ENCODE measurements at regions not wholly inside any gene's neighbourhood (a gene's known extent, or its start where the extent isn't known, plus 50 kb on each side); places are given as distances from the start of the nearest gene placed in this dataset.

DNA sequence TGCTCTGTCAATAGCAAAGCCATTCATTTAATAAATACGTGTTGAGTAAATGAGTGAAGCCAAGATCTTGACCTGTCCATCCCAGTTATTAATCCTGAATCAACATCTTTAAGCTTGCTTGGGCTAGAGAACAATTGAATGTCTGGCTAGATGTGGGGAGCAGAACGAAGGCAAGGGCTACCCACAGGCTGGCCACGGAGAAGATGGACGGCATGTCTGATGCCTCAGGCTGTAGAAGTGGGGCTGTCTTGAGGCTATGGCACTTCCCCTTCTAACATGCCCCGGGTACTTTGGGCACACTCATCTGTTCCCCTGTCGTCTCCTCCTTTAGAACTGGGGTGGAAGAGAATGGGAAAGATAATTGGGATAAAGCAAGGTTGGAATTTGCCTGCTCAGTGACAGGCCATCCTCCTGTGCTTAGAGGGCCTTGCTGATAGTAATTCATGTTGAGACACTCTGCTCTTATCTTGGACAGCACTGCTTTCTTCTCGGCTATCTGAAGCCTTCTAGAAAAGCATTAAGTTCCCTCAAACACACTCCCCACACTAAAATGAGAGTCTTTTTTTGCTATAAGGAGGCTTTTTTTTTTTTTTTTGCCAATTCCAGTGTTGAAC lies 225.7 kb downstream of the MREG start (continued):
- TF ChIP-seq, protein P1, sequence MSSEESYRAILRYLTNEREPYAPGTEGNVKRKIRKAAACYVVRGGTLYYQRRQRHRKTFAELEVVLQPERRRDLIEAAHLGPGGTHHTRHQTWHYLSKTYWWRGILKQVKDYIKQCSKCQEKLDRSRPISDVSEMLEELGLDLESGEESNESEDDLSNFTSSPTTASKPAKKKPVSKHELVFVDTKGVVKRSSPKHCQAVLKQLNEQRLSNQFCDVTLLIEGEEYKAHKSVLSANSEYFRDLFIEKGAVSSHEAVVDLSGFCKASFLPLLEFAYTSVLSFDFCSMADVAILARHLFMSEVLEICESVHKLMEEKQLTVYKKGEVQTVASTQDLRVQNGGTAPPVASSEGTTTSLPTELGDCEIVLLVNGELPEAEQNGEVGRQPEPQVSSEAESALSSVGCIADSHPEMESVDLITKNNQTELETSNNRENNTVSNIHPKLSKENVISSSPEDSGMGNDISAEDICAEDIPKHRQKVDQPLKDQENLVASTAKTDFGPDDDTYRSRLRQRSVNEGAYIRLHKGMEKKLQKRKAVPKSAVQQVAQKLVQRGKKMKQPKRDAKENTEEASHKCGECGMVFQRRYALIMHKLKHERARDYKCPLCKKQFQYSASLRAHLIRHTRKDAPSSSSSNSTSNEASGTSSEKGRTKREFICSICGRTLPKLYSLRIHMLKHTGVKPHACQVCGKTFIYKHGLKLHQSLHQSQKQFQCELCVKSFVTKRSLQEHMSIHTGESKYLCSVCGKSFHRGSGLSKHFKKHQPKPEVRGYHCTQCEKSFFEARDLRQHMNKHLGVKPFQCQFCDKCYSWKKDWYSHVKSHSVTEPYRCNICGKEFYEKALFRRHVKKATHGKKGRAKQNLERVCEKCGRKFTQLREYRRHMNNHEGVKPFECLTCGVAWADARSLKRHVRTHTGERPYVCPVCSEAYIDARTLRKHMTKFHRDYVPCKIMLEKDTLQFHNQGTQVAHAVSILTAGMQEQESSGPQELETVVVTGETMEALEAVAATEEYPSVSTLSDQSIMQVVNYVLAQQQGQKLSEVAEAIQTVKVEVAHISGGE (CRISPR knock-in tag; IDR thresholded peaks at IDR 0.05): 0 out of 6 replicates have a peak, but pooled peaks of 1 of the 3 experiments have one; percentile 36
- TF ChIP-seq ZNF384 (IDR thresholded peaks at IDR 0.05; ENCODE audit: low read depth, low read length): peak; percentile 47; the same call in 1 of the 2 replicates
- TF ChIP-seq, protein P2, sequence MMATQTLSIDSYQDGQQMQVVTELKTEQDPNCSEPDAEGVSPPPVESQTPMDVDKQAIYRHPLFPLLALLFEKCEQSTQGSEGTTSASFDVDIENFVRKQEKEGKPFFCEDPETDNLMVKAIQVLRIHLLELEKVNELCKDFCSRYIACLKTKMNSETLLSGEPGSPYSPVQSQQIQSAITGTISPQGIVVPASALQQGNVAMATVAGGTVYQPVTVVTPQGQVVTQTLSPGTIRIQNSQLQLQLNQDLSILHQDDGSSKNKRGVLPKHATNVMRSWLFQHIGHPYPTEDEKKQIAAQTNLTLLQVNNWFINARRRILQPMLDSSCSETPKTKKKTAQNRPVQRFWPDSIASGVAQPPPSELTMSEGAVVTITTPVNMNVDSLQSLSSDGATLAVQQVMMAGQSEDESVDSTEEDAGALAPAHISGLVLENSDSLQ (IDR thresholded peaks at IDR 0.05): peak; percentile 67
- peak; percentile 70 for TF ChIP-seq EP300 (IDR thresholded peaks at IDR 0.05; ENCODE audit: low read length)
- TF ChIP-seq NCOA2 (IDR thresholded peaks at IDR 0.05; ENCODE audit: partially characterized antibody in 2 of 2): no peak
- no peak for TF ChIP-seq GTF2F1 (IDR thresholded peaks at IDR 0.05; ENCODE audit: low read depth, low read length)
- TF ChIP-seq NCOR1 (IDR thresholded peaks at IDR 0.05): peak; percentile 55; the same call in 1 of the 2 replicates
- no peak for TF ChIP-seq LCOR (CRISPR knock-in tag; IDR thresholded peaks at IDR 0.05)
- TF ChIP-seq SAFB (IDR thresholded peaks at IDR 0.05; ENCODE audit: borderline replicate concordance, low read depth, low read length): no peak
- TF ChIP-seq CBFA2T3 (IDR thresholded peaks at IDR 0.05): peak; percentile 86
- no peak for TF ChIP-seq ZFP30 (CRISPR knock-in tag; IDR thresholded peaks at IDR 0.05; ENCODE audit: borderline replicate concordance)
- 0 out of 2 replicates have a peak, but pooled peaks have one; percentile 11 for TF ChIP-seq CC2D1A (IDR thresholded peaks at IDR 0.05)
- TF ChIP-seq, protein P3, sequence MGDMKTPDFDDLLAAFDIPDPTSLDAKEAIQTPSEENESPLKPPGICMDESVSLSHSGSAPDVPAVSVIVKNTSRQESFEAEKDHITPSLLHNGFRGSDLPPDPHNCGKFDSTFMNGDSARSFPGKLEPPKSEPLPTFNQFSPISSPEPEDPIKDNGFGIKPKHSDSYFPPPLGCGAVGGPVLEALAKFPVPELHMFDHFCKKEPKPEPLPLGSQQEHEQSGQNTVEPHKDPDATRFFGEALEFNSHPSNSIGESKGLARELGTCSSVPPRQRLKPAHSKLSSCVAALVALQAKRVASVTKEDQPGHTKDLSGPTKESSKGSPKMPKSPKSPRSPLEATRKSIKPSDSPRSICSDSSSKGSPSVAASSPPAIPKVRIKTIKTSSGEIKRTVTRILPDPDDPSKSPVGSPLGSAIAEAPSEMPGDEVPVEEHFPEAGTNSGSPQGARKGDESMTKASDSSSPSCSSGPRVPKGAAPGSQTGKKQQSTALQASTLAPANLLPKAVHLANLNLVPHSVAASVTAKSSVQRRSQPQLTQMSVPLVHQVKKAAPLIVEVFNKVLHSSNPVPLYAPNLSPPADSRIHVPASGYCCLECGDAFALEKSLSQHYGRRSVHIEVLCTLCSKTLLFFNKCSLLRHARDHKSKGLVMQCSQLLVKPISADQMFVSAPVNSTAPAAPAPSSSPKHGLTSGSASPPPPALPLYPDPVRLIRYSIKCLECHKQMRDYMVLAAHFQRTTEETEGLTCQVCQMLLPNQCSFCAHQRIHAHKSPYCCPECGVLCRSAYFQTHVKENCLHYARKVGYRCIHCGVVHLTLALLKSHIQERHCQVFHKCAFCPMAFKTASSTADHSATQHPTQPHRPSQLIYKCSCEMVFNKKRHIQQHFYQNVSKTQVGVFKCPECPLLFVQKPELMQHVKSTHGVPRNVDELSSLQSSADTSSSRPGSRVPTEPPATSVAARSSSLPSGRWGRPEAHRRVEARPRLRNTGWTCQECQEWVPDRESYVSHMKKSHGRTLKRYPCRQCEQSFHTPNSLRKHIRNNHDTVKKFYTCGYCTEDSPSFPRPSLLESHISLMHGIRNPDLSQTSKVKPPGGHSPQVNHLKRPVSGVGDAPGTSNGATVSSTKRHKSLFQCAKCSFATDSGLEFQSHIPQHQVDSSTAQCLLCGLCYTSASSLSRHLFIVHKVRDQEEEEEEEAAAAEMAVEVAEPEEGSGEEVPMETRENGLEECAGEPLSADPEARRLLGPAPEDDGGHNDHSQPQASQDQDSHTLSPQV (IDR thresholded peaks at IDR 0.05): peak; percentile 82
- peak; percentile 79 for TF ChIP-seq SMARCA4 (IDR thresholded peaks at IDR 0.05)
- no peak for TF ChIP-seq HIVEP1 (CRISPR knock-in tag; IDR thresholded peaks at IDR 0.05)
- no peak for TF ChIP-seq GATAD2A (IDR thresholded peaks at IDR 0.05)
- peak; percentile 52; the same call in 1 of the 2 replicates for TF ChIP-seq PML (IDR thresholded peaks at IDR 0.05; ENCODE audit: low read length)
- TF ChIP-seq, protein P4, sequence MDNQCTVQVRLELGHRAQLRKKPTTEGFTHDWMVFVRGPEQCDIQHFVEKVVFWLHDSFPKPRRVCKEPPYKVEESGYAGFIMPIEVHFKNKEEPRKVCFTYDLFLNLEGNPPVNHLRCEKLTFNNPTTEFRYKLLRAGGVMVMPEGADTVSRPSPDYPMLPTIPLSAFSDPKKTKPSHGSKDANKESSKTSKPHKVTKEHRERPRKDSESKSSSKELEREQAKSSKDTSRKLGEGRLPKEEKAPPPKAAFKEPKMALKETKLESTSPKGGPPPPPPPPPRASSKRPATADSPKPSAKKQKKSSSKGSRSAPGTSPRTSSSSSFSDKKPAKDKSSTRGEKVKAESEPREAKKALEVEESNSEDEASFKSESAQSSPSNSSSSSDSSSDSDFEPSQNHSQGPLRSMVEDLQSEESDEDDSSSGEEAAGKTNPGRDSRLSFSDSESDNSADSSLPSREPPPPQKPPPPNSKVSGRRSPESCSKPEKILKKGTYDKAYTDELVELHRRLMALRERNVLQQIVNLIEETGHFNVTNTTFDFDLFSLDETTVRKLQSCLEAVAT (IDR thresholded peaks at IDR 0.05): no peak
- peak; percentile 90 for TF ChIP-seq MEIS2 (IDR thresholded peaks at IDR 0.05; ENCODE audit: partially characterized antibody)
- TF ChIP-seq ATF1 (CRISPR knock-in tag; IDR thresholded peaks at IDR 0.05): no peak
- TF ChIP-seq ATF1 (tag; IDR thresholded peaks at IDR 0.05): no peak
